GM23338 (cell line): ENCODE measurements at regions not wholly inside any gene's neighbourhood (a gene's known extent, or its start where the extent isn't known, plus 50 kb on each side); places are given as distances from the start of the nearest gene placed in this dataset.

ENCODE experiments used
- ATAC-seq: fragments of 200-7000 bp; cut with Tn5 transposase; 3 replicates; pipeline ENCODE4 v1.9.1; 2020
- DNase-seq: peaks from one replicate; pipeline ENCODE4 v3.0.0-alpha.2; 2015; ENCODE audit warnings: low spot score
- H2AFZ ChIP-seq: fragments of 200-600 bp; sonication (generic); 2 replicates; pipeline ENCODE4 v1.8.0; 2016; ENCODE audit warnings: antibody characterized with exemption, mild to moderate bottlenecking, moderate library complexity
- H3F3A ChIP-seq: fragments of 200-600 bp; sonication (generic); replicated peaks from 2 replicates; pipeline ENCODE4 v1.8.0; 2017; ENCODE audit warnings: antibody characterized with exemption, mixed run types, low read depth
- H3K27ac ChIP-seq: fragments of 200-600 bp; sonication (generic); 2 replicates; pipeline ENCODE4 v1.6.1; 2016; ENCODE audit warnings: low read depth
- H3K27me3 ChIP-seq: fragments of 200-600 bp; sonication (generic); 2 replicates; pipeline ENCODE4 v1.8.0; 2016; ENCODE audit warnings: mild to moderate bottlenecking, mixed run types, moderate library complexity; ENCODE audit not compliant: insufficient read depth
- H3K36me3 ChIP-seq: fragments of 200-600 bp; sonication (generic); 2 replicates; pipeline ENCODE4 v1.8.0; 2016; ENCODE audit warnings: mild to moderate bottlenecking; ENCODE audit not compliant: insufficient read depth
- H3K4me1 ChIP-seq: fragments of 200-600 bp; sonication (generic); 2 replicates; pipeline ENCODE4 v1.8.0; 2016; ENCODE audit warnings: mild to moderate bottlenecking, moderate library complexity; ENCODE audit not compliant: insufficient read depth
- H3K4me2 ChIP-seq: fragments of 200-600 bp; sonication (generic); 2 replicates; pipeline ENCODE4 v1.7.1; 2017; ENCODE audit warnings: mixed run types
- H3K4me3 ChIP-seq: fragments of 200-600 bp; sonication (generic); 2 replicates; pipeline ENCODE4 v1.6.1; 2016; ENCODE audit warnings: mixed run types
- H3K79me2 ChIP-seq: fragments of 200-600 bp; sonication (generic); replicated peaks from 2 replicates; pipeline ENCODE4 v1.8.0; 2017; ENCODE audit warnings: mild to moderate bottlenecking; ENCODE audit not compliant: insufficient read depth
- H3K9me2 ChIP-seq: fragments of 200-600 bp; sonication (generic); 2 replicates; pipeline ENCODE4 v1.8.0; 2017; ENCODE audit not compliant: insufficient read depth
- H4K20me1 ChIP-seq: fragments of 200-600 bp; sonication (generic); replicated peaks from 2 replicates; pipeline ENCODE4 v1.8.0; 2017; ENCODE audit warnings: mild to moderate bottlenecking; ENCODE audit not compliant: insufficient read depth
- H3K27ac Mint-ChIP-seq: 2 replicates; pipeline ENCODE4 v1.8.0; 2020; ENCODE audit warnings: inconsistent platforms, mild to moderate bottlenecking, moderate library complexity, mixed read lengths
- H3K27me3 Mint-ChIP-seq: 3 replicates; pipeline ENCODE4 v1.8.0; 2022; ENCODE audit warnings: low read depth, mild to moderate bottlenecking, moderate library complexity, mixed read lengths, inconsistent platforms; ENCODE audit not compliant: insufficient read depth, poor library complexity
- H3K36me3 Mint-ChIP-seq: 3 replicates; pipeline ENCODE4 v1.8.0; 2021; ENCODE audit warnings: low read depth, mild to moderate bottlenecking, inconsistent platforms, moderate library complexity, mixed read lengths
- H3K4me1 Mint-ChIP-seq: 3 replicates; pipeline ENCODE4 v1.8.0; 2020; ENCODE audit warnings: mild to moderate bottlenecking, inconsistent platforms, mixed read lengths
- H3K4me3 Mint-ChIP-seq: 3 replicates; pipeline ENCODE4 v1.8.0; 2021; ENCODE audit warnings: moderate library complexity, mild to moderate bottlenecking, inconsistent platforms, mixed read lengths
- H3K9me3 Mint-ChIP-seq: 3 replicates; pipeline ENCODE4 v1.8.0; 2020; ENCODE audit warnings: moderate library complexity, mild to moderate bottlenecking, inconsistent platforms, mixed read lengths
- CREB1 ChIP-seq: fragments of 250-450 bp; sonication (Bioruptor Pico); IDR thresholded peaks from 2 replicates; pipeline ENCODE4 v1.5.0; 2020; ENCODE audit warnings: low read depth, mild to moderate bottlenecking, moderate library complexity
- CTCF ChIP-seq, 2 experiments: fragments of 200-600 bp in 1 of 2; sonication (generic) in 1 of 2; conservative IDR thresholded peaks; 2 replicates each; pipeline versions ENCODE4 v1.5.1 to v1.6.1; 2016 to 2017; ENCODE audit warnings: antibody characterized with exemption in 2 of 2, low read depth in 2 of 2, mild to moderate bottlenecking in 2 of 2, moderate library complexity in 1 of 2
- ETS1 ChIP-seq: IDR thresholded peaks from 2 replicates; pipeline ENCODE4 v1.6.1; 2016; ENCODE audit warnings: antibody characterized with exemption
- EZH2 ChIP-seq: fragments of 200-600 bp; sonication (generic); IDR thresholded peaks from one replicate; pipeline ENCODE4 v1.8.0; 2017; ENCODE audit warnings: antibody characterized with exemption, mild to moderate bottlenecking, low read depth; ENCODE audit not compliant: unreplicated experiment
- EZH2phosphoT487 ChIP-seq: fragments of 200-600 bp; sonication (generic); IDR thresholded peaks from one replicate; pipeline ENCODE4 v1.8.1; 2018; ENCODE audit warnings: antibody characterized with exemption; ENCODE audit not compliant: unreplicated experiment
- POLR2AphosphoS5 ChIP-seq: IDR thresholded peaks from 2 replicates; pipeline ENCODE4 v1.6.1; 2016; ENCODE audit warnings: antibody characterized with exemption, low read depth
- REST ChIP-seq: IDR thresholded peaks from one replicate; pipeline ENCODE4 v1.6.1; 2018; ENCODE audit warnings: antibody characterized with exemption; ENCODE audit not compliant: unreplicated experiment
- STAT1 ChIP-seq: IDR thresholded peaks from one replicate; pipeline ENCODE4 v1.6.1; 2016; ENCODE audit warnings: antibody characterized with exemption; ENCODE audit not compliant: unreplicated experiment
- ZNF331 ChIP-seq: fragments of 250-450 bp; sonication (Bioruptor Pico); IDR thresholded peaks from 2 replicates; pipeline ENCODE4 v1.5.0; 2020; ENCODE audit warnings: low read depth, mild to moderate bottlenecking, moderate library complexity
- ZNF462 ChIP-seq: fragments of 250-450 bp; sonication (Bioruptor Pico); IDR thresholded peaks from 2 replicates; pipeline ENCODE4 v1.5.0; 2020; ENCODE audit warnings: mild to moderate bottlenecking, moderate library complexity

- DNase-seq (no peak), ATAC-seq (no peak)
- no peaks in the 10 kb centered on the region for H3K27me3 ChIP-seq
- no peaks in the 10 kb centered on the region for H3F3A ChIP-seq
- H3K27ac Mint-ChIP-seq: no peak overlapping the region
- no peak overlapping the region for H3K4me3 Mint-ChIP-seq
- no peaks in the 10 kb centered on the region for H3K79me2 ChIP-seq
- peaks cover 3% of the 10 kb centered on the region; the same call in 2 of the 3 replicates for H3K9me3 Mint-ChIP-seq
- no peaks in the 10 kb centered on the region for H3K36me3 ChIP-seq
- no peak overlapping the region for H3K27ac ChIP-seq
- TF ChIP-seq ZNF462 (CRISPR knock-in tag): no peak
- no peak for TF ChIP-seq EZH2phosphoT487
- TF ChIP-seq CTCF (conservative IDR thresholded peaks at IDR 0.05; ENCODE audit: low read depth in 2 of 2): no peak
- no peak for TF ChIP-seq ZNF331
- no peak for TF ChIP-seq ETS1
- TF ChIP-seq STAT1: no peak
- no peak for TF ChIP-seq CREB1 (CRISPR knock-in tag)
- no peak for TF ChIP-seq EZH2
- no peak for TF ChIP-seq POLR2AphosphoS5
- no peak for TF ChIP-seq REST
- H3K4me1 ChIP-seq: peaks cover 24% of the 10 kb centered on the region
- H3K4me3 ChIP-seq: no peak overlapping the region
- no peaks in the 10 kb centered on the region for H4K20me1 ChIP-seq
- H3K4me2 ChIP-seq: no peak overlapping the region
- peaks cover 8% of the 10 kb centered on the region; the same call in 1 of the 2 replicates for H3K9me2 ChIP-seq
- H2AFZ ChIP-seq: 0 out of 2 replicates have a peak overlapping the region, but pooled peaks have one; percentile 18
- peaks cover 24% of the 10 kb centered on the region for H3K4me1 Mint-ChIP-seq
- peaks cover 16% of the 10 kb centered on the region for H3K27me3 Mint-ChIP-seq
- peaks cover 9% of the 10 kb centered on the region; the same call in 2 of the 3 replicates for H3K36me3 Mint-ChIP-seq
Measured at GRCh38 chr6:139623372-139623771, 248.9 kb upstream of the CITED2 start.
